ENCODE measurements at regions not wholly inside any gene's neighbourhood (a gene's known extent, or its start where the extent isn't known, plus 50 kb on each side); places are given as distances from the start of the nearest gene placed in this dataset.

GRCh38 chr14:95025941-95026340 lies 131.4 kb downstream of the DICER1 start:
- Histone ChIP-seq H3K4me3 (ENCODE audit: control insufficient read depth in 2 of 3, extremely low read depth in 1 of 3, insufficient read depth in 2 of 3, low read depth in 1 of 3, low read length in 3 of 3) (no peak overlapping the region), H4K20me1 (ENCODE audit: control insufficient read depth, extremely low read depth, insufficient read depth, low read length) (no peaks in the 10 kb centered on the region), H3K79me2 (ENCODE audit: control insufficient read depth, insufficient read depth, low read length) (no peaks in the 10 kb centered on the region), H3K9ac (ENCODE audit: control insufficient read depth, extremely low read depth, insufficient read depth, low read length) (no peak overlapping the region), H3K4me1 (ENCODE audit: control insufficient read depth, extremely low read depth, insufficient read depth, low read length) (no peaks in the 10 kb centered on the region), H3K4me2 (ENCODE audit: control insufficient read depth, extremely low read depth, insufficient read depth, low read depth, low read length) (no peak overlapping the region), H3K36me3 (ENCODE audit: control insufficient read depth in 2 of 2, extremely low read depth in 1 of 2, insufficient read depth in 2 of 2, low read length in 2 of 2) (no peaks in the 10 kb centered on the region), H3K9me3 (ENCODE audit: control insufficient read depth, low read depth, low read length) (no peaks in the 10 kb centered on the region), H3K9me1 (ENCODE audit: control insufficient read depth, extremely low read depth, insufficient read depth, low read length) (no peaks in the 10 kb centered on the region), H2AFZ (ENCODE audit: control insufficient read depth, low read length) (no peak overlapping the region), H3K27me3 (ENCODE audit: control insufficient read depth, extremely low read depth, insufficient read depth, low read length) (no peaks in the 10 kb centered on the region), H3K27ac (ENCODE audit: control insufficient read depth, insufficient read depth, low read length) (no peak overlapping the region)
- TF ChIP-seq CTCF (optimal IDR thresholded peaks at IDR 0.05 in 1 of 3, IDR thresholded peaks at IDR 0.05 in 1 of 3, conservative IDR thresholded peaks at IDR 0.05 in 1 of 3; ENCODE audit: extremely low read depth in 1 of 3, insufficient read depth in 2 of 3, low read length in 3 of 3) (no peak), EZH2 (IDR thresholded peaks at IDR 0.05; ENCODE audit: low read length) (no peak)
- FAIRE-seq: no peak
- no peak for DNase-seq (ENCODE audit: low read depth, low spot score)
- dilution Hi-C loops (cut with MboI; ENCODE audit: extremely low pct_ligation_motif_present, low sequenced_read_pairs): no loop called here

- H4K20me1 ChIP-seq (ENCODE audit: control insufficient read depth, extremely low read depth, insufficient read depth, low read length): no peaks in the 10 kb centered on the region
- no peaks in the 10 kb centered on the region for H3K9me3 ChIP-seq (ENCODE audit: control insufficient read depth, low read depth, low read length)
- FAIRE-seq: no peak
- H3K4me3 ChIP-seq (ENCODE audit: control insufficient read depth in 2 of 3, extremely low read depth in 1 of 3, insufficient read depth in 2 of 3, low read depth in 1 of 3, low read length in 3 of 3): no peak overlapping the region
- no peaks in the 10 kb centered on the region for H3K27me3 ChIP-seq (ENCODE audit: control insufficient read depth, extremely low read depth, insufficient read depth, low read length)
- TF ChIP-seq EZH2 (IDR thresholded peaks at IDR 0.05; ENCODE audit: low read length) (no peak), CTCF (optimal IDR thresholded peaks at IDR 0.05 in 1 of 3, IDR thresholded peaks at IDR 0.05 in 1 of 3, conservative IDR thresholded peaks at IDR 0.05 in 1 of 3; ENCODE audit: extremely low read depth in 1 of 3, insufficient read depth in 2 of 3, low read length in 3 of 3) (no peak)
- no peaks in the 10 kb centered on the region for H3K9me1 ChIP-seq (ENCODE audit: control insufficient read depth, extremely low read depth, insufficient read depth, low read length)
- no peak for DNase-seq (ENCODE audit: low read depth, low spot score)
- H3K4me1 ChIP-seq (ENCODE audit: control insufficient read depth, extremely low read depth, insufficient read depth, low read length): no peaks in the 10 kb centered on the region
- no peak overlapping the region for H3K27ac ChIP-seq (ENCODE audit: control insufficient read depth, insufficient read depth, low read length)
- no peak overlapping the region for H3K9ac ChIP-seq (ENCODE audit: control insufficient read depth, extremely low read depth, insufficient read depth, low read length)
- no peaks in the 10 kb centered on the region for H3K79me2 ChIP-seq (ENCODE audit: control insufficient read depth, insufficient read depth, low read length)
- no peak overlapping the region for H2AFZ ChIP-seq (ENCODE audit: control insufficient read depth, low read length)
- H3K4me2 ChIP-seq (ENCODE audit: control insufficient read depth, extremely low read depth, insufficient read depth, low read depth, low read length): no peak overlapping the region
- dilution Hi-C loops (cut with MboI; ENCODE audit: extremely low pct_ligation_motif_present, low sequenced_read_pairs): no loop called here
- no peaks in the 10 kb centered on the region for H3K36me3 ChIP-seq (ENCODE audit: control insufficient read depth in 2 of 2, extremely low read depth in 1 of 2, insufficient read depth in 2 of 2, low read length in 2 of 2)
These were observed 132.1 kb downstream of the DICER1 start for GRCh38 chr14:95025218-95025617.

All from keratinocyte (primary cell).